H1 (cell line): ENCODE measurements at regions not wholly inside any gene's neighbourhood (a gene's known extent, or its start where the extent isn't known, plus 50 kb on each side); places are given as distances from the start of the nearest gene placed in this dataset.

Experiments used
- BRCA1 ChIP-seq: IDR thresholded peaks from 2 replicates; pipeline ENCODE4 v1.6.1; 2012; ENCODE audit warnings: low read depth, low read length, improper control_type of control experiment
- TBP ChIP-seq: IDR thresholded peaks from 2 replicates; pipeline ENCODE4 v1.6.1; 2011; ENCODE audit warnings: low read depth, low read length, improper control_type of control experiment

DNA sequence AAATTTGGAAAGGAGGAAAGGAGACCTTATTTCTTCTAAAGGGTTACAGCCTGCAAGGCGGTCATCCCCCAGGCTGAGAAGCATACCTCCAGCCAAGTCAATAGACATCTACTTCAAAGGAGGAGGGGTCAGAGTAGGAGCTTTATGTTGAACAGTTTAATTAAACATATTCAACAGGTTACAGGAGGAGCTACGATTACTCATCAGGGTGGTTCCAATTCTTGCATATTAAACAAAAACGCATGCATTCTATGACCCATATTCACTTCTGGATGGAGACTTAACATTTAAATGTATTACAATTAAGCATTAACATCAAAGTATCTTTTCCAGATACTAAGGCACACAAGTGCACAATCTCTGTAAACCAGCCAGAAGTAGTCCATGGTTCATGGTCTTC lies 1955.0 kb downstream of the PCDH9 start (continued):
- TF ChIP-seq BRCA1: no peak
- no peak for TF ChIP-seq TBP
